GDM1 (cell line): ENCODE measurements at regions not wholly inside any gene's neighbourhood (a gene's known extent, or its start where the extent isn't known, plus 50 kb on each side); places are given as distances from the start of the nearest gene placed in this dataset.

Source experiments
- DNase-seq: peaks from one replicate; lab custom pipeline; 2025; lab: John Stamatoyannopoulos, UW

- no peak for DNase-seq
These were observed 1507.4 kb downstream of the CDH11 start for GRCh38 chr16:63614429-63614828.

DNA sequence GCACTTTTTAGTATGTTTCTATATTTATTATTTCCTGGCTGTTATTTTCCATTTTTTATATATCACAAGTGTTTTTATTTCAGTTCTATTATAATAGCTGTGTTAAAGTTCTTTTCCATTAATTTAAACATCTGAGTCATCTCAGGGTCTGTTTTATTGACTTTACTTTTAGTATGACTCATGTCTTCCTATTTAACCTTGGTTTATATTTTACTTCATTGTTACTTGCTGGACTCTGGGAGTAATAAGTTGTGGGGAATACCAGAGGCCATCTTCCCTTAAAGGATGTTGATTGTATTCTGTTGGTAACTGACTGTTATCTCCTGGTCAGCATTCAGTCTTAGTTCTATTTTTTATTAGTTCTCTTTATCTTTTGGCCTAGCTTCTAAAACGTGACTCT, 1508.2 kb downstream of the CDH11 start:
- DNase-seq: no peak

DNA sequence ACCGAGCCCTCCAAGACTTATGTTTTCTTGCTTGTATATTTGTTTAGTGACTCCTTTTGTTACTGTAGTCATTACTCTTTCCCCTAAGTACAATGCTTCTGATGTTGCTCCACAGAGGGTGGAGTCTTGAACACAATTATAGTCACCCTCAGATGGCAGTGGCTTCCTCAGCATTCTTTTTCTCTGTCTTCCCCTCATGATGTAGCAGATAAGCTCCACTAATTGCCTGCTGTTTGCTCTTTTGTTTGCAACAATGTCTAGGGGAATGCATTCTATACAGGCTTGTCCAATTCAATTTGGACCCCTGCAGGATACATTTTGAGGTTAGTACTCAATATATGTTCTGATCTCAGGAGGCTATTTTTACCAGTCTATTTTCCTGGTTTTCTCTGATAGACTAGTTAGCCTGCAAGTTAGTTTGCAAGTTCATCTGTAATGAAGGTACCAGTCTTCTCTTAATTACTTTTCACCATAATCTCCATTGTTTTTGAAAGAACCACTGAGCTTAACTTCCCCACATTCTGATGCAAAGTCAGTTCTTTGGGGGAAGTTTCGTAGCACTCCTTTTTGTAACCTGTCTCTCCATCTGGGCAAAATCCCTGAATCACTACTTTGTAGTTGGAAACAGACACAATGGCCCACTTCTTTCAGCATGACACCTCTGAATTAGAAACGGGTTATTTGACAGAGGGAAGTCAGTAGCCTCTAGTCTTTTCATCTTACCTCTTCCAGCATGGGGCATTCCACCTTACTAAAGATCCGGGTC, 1509.2 kb downstream of the CDH11 start:
- no peak for DNase-seq

DNA sequence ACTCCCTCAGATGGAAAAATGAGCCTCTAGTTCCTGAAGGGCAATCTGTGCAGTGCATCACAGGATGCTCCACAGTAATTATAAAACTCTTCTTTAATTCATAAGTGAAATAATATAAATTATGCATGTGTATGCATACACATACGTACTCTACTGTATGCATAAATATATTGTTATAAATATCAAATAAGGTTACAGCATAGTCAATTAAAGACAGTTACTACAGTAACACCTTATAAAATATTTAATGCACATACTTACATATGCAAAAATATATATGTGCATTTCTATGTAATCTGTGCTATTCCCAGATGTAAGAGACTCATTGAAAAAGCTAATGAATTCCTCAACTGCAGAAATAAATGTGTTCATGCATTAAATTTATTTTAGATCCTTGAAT, 1515.1 kb downstream of the CDH11 start:
- DNase-seq: no peak

DNA sequence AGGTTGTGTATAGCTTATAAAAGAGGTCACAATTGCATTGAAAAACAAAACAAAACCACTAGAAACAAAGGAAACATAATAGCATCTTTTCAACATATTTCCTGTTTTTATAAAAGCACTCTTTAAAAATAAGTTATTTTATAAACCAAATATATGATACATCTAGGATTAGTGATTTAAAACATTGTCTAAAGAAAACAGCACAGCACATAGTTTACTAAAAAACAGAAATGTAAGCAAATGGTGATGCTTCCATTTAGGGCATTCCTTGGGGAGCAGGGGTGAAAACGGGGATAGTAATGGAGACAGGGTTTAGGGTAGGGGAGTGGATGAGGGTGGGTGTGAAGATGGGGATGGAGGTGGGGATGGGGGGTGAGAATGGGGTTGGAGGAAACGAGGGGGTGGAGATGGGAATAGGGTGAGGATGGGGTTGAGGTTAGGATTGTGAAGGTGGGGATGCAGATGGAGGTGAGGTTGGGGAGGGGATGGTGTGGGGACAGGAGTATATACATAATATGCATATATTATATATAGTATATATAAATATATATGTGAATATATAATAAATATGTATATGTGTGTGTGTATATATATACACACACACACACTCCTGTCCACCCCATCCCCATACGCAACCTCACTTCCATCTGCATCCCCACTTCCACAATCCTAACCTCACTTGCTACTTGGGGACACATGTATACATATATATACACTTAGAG, 1519.5 kb downstream of the CDH11 start:
- no peak for DNase-seq

DNA sequence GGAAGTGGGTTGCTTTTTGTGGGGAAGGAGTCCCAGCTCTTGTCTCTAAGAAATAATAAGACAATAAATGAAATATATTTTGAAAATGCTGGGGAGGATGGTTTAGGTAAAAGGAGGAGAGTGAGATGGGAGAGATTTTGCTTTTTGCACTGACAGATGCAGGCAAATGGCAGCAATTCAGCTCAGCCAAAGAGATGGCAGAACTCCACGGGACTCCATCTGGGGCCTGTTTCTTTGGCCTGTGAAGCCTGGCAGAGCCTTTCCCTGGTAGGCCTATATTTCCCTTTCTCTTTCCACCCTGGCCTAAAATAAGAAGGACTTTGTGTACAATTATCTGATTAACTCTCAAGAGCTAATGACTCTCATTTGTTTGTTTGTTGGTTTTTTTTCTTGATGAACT, 1525.1 kb downstream of the CDH11 start:
- DNase-seq: no peak

DNA sequence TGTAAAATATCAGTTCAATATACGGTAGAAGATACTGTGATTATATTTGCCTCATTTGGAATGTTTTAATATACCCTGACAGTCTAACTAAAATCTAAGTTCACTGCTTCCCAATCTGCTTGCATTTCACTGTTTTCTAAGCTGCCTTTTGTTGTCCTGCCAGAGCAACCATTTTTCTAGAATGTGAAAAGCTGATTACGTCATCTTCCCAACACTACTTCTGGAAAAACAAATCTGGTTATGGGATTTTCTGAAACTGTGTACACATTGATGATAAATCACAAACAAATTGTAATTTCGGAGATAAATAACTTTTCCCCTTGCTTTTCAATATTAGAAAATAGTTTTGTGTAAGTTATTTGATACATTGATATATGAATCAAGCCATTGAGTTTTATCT, 1529.0 kb downstream of the CDH11 start:
- DNase-seq: no peak

GRCh38 chr16:63581570-63581969, 1540.3 kb downstream of the CDH11 start:
- no peak for DNase-seq

- DNase-seq: no peak
These were observed 1542.6 kb upstream of the CDH8 start for GRCh38 chr16:63578791-63579190.

GRCh38 chr16:63577891-63578290, 1541.7 kb upstream of the CDH8 start:
- no peak for DNase-seq

GRCh38 chr16:63575041-63575440, 1538.8 kb upstream of the CDH8 start:
- no peak for DNase-seq

DNA sequence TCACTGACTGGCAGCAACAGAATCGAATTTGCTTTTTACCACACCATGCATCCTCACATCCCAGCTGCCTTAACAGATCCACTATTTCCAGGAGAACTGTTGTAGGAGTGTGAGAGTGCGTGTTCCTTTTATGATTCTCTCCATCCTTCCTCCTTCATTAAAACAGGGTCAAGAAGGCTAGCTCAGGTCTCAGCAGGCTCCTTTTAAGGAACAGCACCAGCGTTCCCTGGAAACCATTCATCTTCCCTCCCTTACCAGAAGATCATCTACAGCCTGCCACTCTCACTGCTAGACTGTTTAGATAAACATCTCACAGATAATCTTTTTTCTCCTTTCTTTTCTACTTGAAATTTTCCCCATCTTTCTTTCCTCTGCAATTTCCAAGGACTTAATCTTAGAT, 1531.9 kb upstream of the CDH8 start:
- no peak for DNase-seq

- no peak for DNase-seq
These were observed 1527.7 kb upstream of the CDH8 start for GRCh38 chr16:63563819-63564505.

- DNase-seq: no peak
These were observed 1517.7 kb upstream of the CDH8 start for GRCh38 chr16:63553980-63554379.

DNA sequence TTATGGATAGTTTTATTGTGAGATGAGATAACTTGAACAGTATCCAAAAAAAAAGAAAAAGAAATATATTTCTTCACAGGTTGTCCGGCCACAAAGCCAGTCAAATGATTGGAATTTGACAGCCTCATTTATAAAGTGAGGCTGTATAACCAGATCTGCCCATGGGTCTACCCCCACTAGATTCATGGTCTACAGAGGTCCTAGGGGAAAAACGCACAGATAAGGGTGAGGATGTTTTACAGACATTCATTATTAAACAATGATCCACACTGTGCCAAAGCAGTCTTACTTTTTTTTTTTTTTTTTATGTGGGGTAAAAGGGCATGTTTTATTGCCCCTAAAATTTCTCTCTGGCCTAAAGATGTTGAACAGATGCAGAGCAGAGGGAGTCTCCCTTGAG, 1503.0 kb upstream of the CDH8 start:
- no peak for DNase-seq

- DNase-seq: no peak
These were observed 1494.7 kb upstream of the CDH8 start for GRCh38 chr16:63530974-63531373.

DNA sequence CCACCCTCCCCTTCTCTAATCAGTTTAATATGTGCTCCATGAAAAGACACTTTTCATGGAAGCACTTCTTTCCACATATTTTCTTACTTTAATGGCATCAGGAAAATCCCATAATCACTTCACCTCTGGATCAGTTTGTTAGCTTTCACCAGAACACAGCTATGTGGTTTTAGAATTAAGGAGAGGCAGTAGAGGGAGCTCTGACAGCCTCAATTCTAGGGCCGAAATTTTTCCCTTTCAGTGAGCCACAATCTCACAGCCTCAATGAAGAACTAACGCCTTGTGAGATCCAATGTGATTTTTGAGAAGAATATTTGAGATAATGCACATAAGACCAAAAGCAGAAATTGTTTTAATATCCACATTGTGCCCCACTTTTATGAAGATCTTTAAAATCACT, 1494.0 kb upstream of the CDH8 start:
- no peak for DNase-seq

DNA sequence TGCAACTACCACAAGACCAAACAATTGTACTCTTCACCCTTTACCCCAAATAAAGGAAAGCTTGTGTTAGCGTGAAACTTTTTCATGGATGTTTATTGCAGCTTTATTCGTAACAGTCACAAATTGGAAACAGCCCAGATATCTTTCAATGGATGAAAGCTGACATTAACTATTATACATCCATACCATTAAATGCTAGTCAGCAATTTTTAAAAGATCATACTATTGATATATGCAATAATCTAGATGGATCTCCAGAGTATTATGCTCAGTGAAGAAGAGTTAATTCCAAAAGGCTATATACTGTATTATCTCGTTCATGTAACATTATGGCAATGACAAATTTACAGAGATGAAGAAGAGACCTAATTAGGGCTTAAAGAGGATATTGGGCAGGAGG, 1491.2 kb upstream of the CDH8 start:
- no peak for DNase-seq

DNA sequence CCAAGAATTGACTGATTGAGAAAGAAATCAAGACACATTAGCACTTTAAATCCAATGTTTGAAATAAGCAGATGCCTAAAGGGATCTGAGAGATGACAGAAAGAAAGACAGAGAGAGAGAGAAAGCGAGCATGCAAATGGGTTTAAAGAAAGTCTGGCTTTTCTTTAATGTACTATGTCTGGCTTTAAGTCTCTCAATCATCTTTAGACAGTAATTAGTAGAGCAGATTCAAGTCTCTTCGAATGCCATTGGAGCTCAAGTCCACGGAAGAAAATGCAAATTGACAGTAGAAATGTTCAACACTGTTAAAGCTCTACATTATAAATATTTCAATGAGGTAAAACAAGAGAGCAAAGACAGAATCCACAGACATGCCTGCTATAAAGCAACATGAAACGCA, 1480.2 kb upstream of the CDH8 start:
- no peak for DNase-seq

- DNase-seq: no peak
These were observed 1476.7 kb upstream of the CDH8 start for GRCh38 chr16:63512910-63513309.

- no peak for DNase-seq
These were observed 1461.2 kb upstream of the CDH8 start for GRCh38 chr16:63497408-63497807.

DNA sequence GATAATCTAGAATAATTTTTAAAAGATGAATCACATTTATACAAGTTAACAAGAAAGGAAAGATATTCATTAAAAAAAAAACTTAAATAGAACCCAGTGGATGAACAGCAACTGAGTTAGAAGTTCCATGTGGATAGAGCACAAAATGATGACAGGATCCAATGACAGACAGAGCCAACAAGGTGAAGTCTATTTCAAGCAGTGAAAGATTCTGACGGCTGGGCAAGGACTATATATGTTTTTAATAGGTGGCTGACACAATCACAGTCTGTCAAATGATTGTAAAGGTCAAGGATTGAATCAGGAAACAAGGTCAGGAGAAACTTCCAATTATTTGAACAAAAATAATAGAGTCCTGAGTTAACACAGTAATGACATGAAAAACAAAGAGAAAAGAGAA, 1460.0 kb upstream of the CDH8 start:
- no peak for DNase-seq

- no peak for DNase-seq
These were observed 1452.7 kb upstream of the CDH8 start for GRCh38 chr16:63488955-63489354.
